H9 (cell line): ENCODE measurements at regions not wholly inside any gene's neighbourhood (a gene's known extent, or its start where the extent isn't known, plus 50 kb on each side); places are given as distances from the start of the nearest gene placed in this dataset.

Source experiments
- DNase-seq: peaks from one replicate; pipeline ENCODE4 v3.0.0-alpha.2; 2017
- H2AFZ ChIP-seq: one replicate; pipeline ENCODE4 v1.6.1; 2013; ENCODE audit warnings: mild to moderate bottlenecking, low read length, control low read depth, moderate library complexity
- H2AK5ac ChIP-seq: 2 replicates; pipeline ENCODE4 v1.6.1; 2013; ENCODE audit warnings: low read length, control low read depth, mixed read lengths; ENCODE audit not compliant: insufficient read length
- H2BK120ac ChIP-seq: one replicate; pipeline ENCODE4 v1.6.1; 2013; ENCODE audit warnings: low read depth, mild to moderate bottlenecking, low read length, control low read depth, inconsistent platforms; ENCODE audit not compliant: poor library complexity, severe bottlenecking
- H2BK12ac ChIP-seq: 2 replicates; pipeline ENCODE4 v1.6.1; 2013; ENCODE audit warnings: low read length, control low read depth, mixed read lengths, low read depth; ENCODE audit not compliant: insufficient read length
- H2BK15ac ChIP-seq: 2 replicates; pipeline ENCODE4 v1.6.1; 2013; ENCODE audit warnings: low read depth, low read length, control low read depth
- H2BK20ac ChIP-seq: one replicate; pipeline ENCODE4 v1.6.1; 2013; ENCODE audit warnings: low read depth, mild to moderate bottlenecking, low read length, control low read depth, inconsistent platforms; ENCODE audit not compliant: poor library complexity, severe bottlenecking
- H2BK5ac ChIP-seq: 2 replicates; pipeline ENCODE4 v1.6.1; 2013; ENCODE audit warnings: low read length, control low read depth, mixed read lengths; ENCODE audit not compliant: insufficient read length
- H3K14ac ChIP-seq: 2 replicates; pipeline ENCODE4 v1.6.1; 2013; ENCODE audit warnings: low read length, control low read depth; ENCODE audit not compliant: insufficient read depth
- H3K18ac ChIP-seq: 2 replicates; pipeline ENCODE4 v1.6.1; 2013; ENCODE audit warnings: low read depth, mild to moderate bottlenecking, mixed read lengths, low read length, control low read depth; ENCODE audit not compliant: insufficient read length
- H3K23ac ChIP-seq: 2 replicates; pipeline ENCODE4 v1.6.1; 2013; ENCODE audit warnings: low read length, control low read depth, mixed read lengths, low read depth; ENCODE audit not compliant: insufficient read length
- H3K23me2 ChIP-seq: 2 replicates; pipeline ENCODE4 v1.6.1; 2013; ENCODE audit warnings: low read depth, mild to moderate bottlenecking, mixed read lengths, low read length, control low read depth; ENCODE audit not compliant: insufficient read length, poor library complexity, severe bottlenecking
- H3K27ac ChIP-seq: 2 replicates; pipeline ENCODE4 v1.5.1; 2013; ENCODE audit warnings: low read length, control low read depth, mixed read lengths, low read depth; ENCODE audit not compliant: insufficient read length
- H3K27me3 ChIP-seq: 2 replicates; pipeline ENCODE4 v1.6.1; 2013; ENCODE audit warnings: low read length, control low read depth, inconsistent platforms; ENCODE audit not compliant: insufficient read depth
- H3K4ac ChIP-seq: 2 replicates; pipeline ENCODE4 v1.6.1; 2013; ENCODE audit warnings: low read depth, mild to moderate bottlenecking, control low read depth, inconsistent platforms, low read length, moderate library complexity
- H3K4me1 ChIP-seq: 2 replicates; pipeline ENCODE4 v1.6.1; 2013; ENCODE audit warnings: low read length, control low read depth, inconsistent platforms; ENCODE audit not compliant: insufficient read depth
- H3K4me2 ChIP-seq: 2 replicates; pipeline ENCODE4 v1.6.1; 2013; ENCODE audit warnings: low read length, control low read depth, mixed read lengths; ENCODE audit not compliant: insufficient read length, insufficient read depth
- H3K56ac ChIP-seq: 2 replicates; pipeline ENCODE4 v1.6.1; 2013; ENCODE audit warnings: low read depth, mild to moderate bottlenecking, mixed read lengths, low read length, control low read depth; ENCODE audit not compliant: insufficient read length
- H3K79me1 ChIP-seq: 2 replicates; pipeline ENCODE4 v1.6.1; 2013; ENCODE audit warnings: low read depth, mild to moderate bottlenecking, moderate library complexity, low read length, control low read depth, inconsistent platforms; ENCODE audit not compliant: insufficient read depth, poor library complexity, severe bottlenecking
- H3K79me2 ChIP-seq: 2 replicates; pipeline ENCODE4 v1.6.1; 2013; ENCODE audit warnings: low read length, control low read depth, inconsistent platforms; ENCODE audit not compliant: insufficient read depth
- H3K9ac ChIP-seq: 2 replicates; pipeline ENCODE4 v1.6.1; 2013; ENCODE audit warnings: low read length, control low read depth, mixed read lengths; ENCODE audit not compliant: insufficient read length; ENCODE audit errors: extremely low read depth
- H3K9me3 ChIP-seq: one replicate; pipeline ENCODE4 v1.6.1; 2013; ENCODE audit warnings: low read depth, low read length, inconsistent platforms; ENCODE audit not compliant: control insufficient read depth
- H3T11ph ChIP-seq: one replicate; pipeline ENCODE4 v1.6.1; 2013; ENCODE audit warnings: mild to moderate bottlenecking, low read length, control low read depth, inconsistent platforms
- H4K20me1 ChIP-seq: one replicate; pipeline ENCODE4 v1.6.1; 2013; ENCODE audit not compliant: control insufficient read depth, insufficient read length, insufficient read depth
- H4K5ac ChIP-seq: 2 replicates; pipeline ENCODE4 v1.6.1; 2013; ENCODE audit warnings: low read depth, mild to moderate bottlenecking, mixed read lengths, low read length, control low read depth; ENCODE audit not compliant: insufficient read length
- H4K8ac ChIP-seq: replicated peaks from 2 replicates; pipeline ENCODE4 v1.6.1; 2013; ENCODE audit warnings: low read length, control low read depth, mixed read lengths, low read depth; ENCODE audit not compliant: insufficient read length
- H4K91ac ChIP-seq: 2 replicates; pipeline ENCODE4 v1.6.1; 2013; ENCODE audit warnings: low read depth, mild to moderate bottlenecking, moderate library complexity, mixed read lengths, low read length, control low read depth; ENCODE audit not compliant: insufficient read length
- H3K27ac Mint-ChIP-seq, 3 experiments: 2 replicates in 2 of 3; 3 replicates in 1 of 3; pipeline ENCODE4 v1.8.0; 2020 to 2021; ENCODE audit warnings: mixed read lengths in 3 of 3, mild to moderate bottlenecking in 1 of 3, moderate library complexity in 1 of 3
- H3K27me3 Mint-ChIP-seq: 2 replicates; pipeline ENCODE4 v1.8.0; 2021; ENCODE audit warnings: low read depth, mild to moderate bottlenecking, moderate library complexity, mixed read lengths
- H3K36me3 Mint-ChIP-seq, 3 experiments: 2 replicates in 2 of 3; 3 replicates in 1 of 3; pipeline ENCODE4 v1.8.0; 2020 to 2021; ENCODE audit warnings: low read depth in 3 of 3, mixed read lengths in 3 of 3; ENCODE audit not compliant: insufficient read depth in 1 of 3
- H3K4me1 Mint-ChIP-seq, 2 experiments: 2 replicates each; pipeline ENCODE4 v1.8.0; 2020; ENCODE audit warnings: mixed read lengths in 2 of 2
- H3K4me3 Mint-ChIP-seq, 2 experiments: 2 replicates in 1 of 2; 3 replicates in 1 of 2; pipeline ENCODE4 v1.8.0; 2020 to 2021; ENCODE audit warnings: mild to moderate bottlenecking in 2 of 2, mixed read lengths in 2 of 2, moderate library complexity in 1 of 2
- H3K9me3 Mint-ChIP-seq, 2 experiments: 2 replicates in 1 of 2; 3 replicates in 1 of 2; pipeline ENCODE4 v1.8.0; 2020; ENCODE audit warnings: mild to moderate bottlenecking in 2 of 2, mixed read lengths in 2 of 2, moderate library complexity in 1 of 2
- WGBS: extraction: QIAGEN DNeasy Blood & Tissue Kit; methylation state at CpG from one replicate; pipeline ENCODE4 v1.1.7; 2013; ENCODE audit warnings: missing lambda C conversion rate, low lambda C conversion rate, mixed read lengths; ENCODE audit not compliant: insufficient read length; ENCODE audit errors: extremely low coverage; 5-methylcytosine and 5-hydroxymethylcytosine counted together
- TF ChIP-seq, protein P1 (sequence below): fragments of 200-600 bp; sonication (generic); conservative IDR thresholded peaks from 3 replicates; pipeline ENCODE4 v1.8.0; 2021; ENCODE audit warnings: antibody characterized with exemption, mild to moderate bottlenecking

DNA sequence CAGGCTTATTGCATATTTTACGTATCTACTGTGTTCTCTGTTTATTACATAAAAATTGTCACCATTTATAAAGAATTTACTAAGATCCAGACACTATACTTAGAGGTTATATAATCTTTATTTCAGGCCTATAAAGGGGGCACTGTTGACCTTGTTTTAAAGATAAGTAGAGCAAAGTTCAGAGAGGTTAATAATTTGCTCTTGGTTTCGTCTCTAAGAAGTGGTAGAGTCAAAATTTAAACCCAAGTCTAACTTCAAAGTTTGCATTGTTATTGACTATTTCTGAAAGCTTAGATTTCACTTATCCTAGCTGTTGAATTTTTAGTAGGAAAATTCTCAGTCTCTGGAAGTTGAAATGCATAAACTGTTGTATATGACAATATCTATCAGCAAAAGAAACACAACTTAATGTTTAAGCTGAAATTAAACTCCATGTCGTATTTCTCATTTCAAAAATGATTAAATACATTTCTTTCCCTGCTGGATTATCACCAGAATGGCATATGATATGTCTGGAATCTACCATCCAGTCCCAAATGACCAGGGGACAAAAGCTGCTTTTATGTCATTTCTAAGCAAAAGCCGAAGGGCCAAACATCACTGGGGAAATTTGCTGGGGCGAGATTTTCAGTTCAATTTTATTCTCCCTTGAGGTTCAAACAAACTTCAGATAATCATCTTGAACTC is 138.4 kb downstream of the SLC7A11 start:
- no peaks in the 10 kb centered on the region for H3K27me3 Mint-ChIP-seq
- no peak overlapping the region for H2BK20ac ChIP-seq
- DNase-seq, result no peak
- no peak overlapping the region for H4K91ac ChIP-seq
- no CpG with 5 or more reads among the region's 5 CpGs for WGBS
- no peak overlapping the region for H3K9ac ChIP-seq
- no peak overlapping the region for H4K5ac ChIP-seq
- no peaks in the 10 kb centered on the region for H4K20me1 ChIP-seq
- H3K4me3 Mint-ChIP-seq, result no peak overlapping the region
- TF ChIP-seq, protein P1, sequence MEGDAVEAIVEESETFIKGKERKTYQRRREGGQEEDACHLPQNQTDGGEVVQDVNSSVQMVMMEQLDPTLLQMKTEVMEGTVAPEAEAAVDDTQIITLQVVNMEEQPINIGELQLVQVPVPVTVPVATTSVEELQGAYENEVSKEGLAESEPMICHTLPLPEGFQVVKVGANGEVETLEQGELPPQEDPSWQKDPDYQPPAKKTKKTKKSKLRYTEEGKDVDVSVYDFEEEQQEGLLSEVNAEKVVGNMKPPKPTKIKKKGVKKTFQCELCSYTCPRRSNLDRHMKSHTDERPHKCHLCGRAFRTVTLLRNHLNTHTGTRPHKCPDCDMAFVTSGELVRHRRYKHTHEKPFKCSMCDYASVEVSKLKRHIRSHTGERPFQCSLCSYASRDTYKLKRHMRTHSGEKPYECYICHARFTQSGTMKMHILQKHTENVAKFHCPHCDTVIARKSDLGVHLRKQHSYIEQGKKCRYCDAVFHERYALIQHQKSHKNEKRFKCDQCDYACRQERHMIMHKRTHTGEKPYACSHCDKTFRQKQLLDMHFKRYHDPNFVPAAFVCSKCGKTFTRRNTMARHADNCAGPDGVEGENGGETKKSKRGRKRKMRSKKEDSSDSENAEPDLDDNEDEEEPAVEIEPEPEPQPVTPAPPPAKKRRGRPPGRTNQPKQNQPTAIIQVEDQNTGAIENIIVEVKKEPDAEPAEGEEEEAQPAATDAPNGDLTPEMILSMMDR, result no peak
- H4K8ac ChIP-seq, result no peak overlapping the region
- peaks cover 9 to 18% (median 11%) of the 10 kb centered on the region in 3 experiments for H3K36me3 Mint-ChIP-seq
- no peak overlapping the region for H3K27ac ChIP-seq
- H3K27me3 ChIP-seq, result no peaks in the 10 kb centered on the region
- no peaks in the 10 kb centered on the region for H3K4me1 ChIP-seq
- no peak overlapping the region for H2BK5ac ChIP-seq
- H2AK5ac ChIP-seq, result no peak overlapping the region
- peaks cover 6% of the 10 kb centered on the region for H3K9me3 ChIP-seq
- no peak overlapping the region for H2AFZ ChIP-seq
- H2BK12ac ChIP-seq, result no peak overlapping the region
- no peak overlapping the region for H3K56ac ChIP-seq
- peaks cover 9 to 13% of the 10 kb centered on the region in 2 experiments for H3K9me3 Mint-ChIP-seq
- no peak overlapping the region for H3K4ac ChIP-seq
- no peak overlapping the region for H3K4me2 ChIP-seq
- no peak overlapping the region for H3K27ac Mint-ChIP-seq
- peaks cover 14 to 15% of the 10 kb centered on the region in 2 experiments for H3K4me1 Mint-ChIP-seq
- no peak overlapping the region for H3K23ac ChIP-seq
- H3K18ac ChIP-seq, result no peak overlapping the region
- no peak overlapping the region for H3K14ac ChIP-seq
- H2BK15ac ChIP-seq, result no peak overlapping the region
- H3K79me1 ChIP-seq, result no peaks in the 10 kb centered on the region
- H2BK120ac ChIP-seq, result no peak overlapping the region
- H3K79me2 ChIP-seq, result no peaks in the 10 kb centered on the region
- H3K23me2 ChIP-seq, result no peaks in the 10 kb centered on the region
- H3T11ph ChIP-seq, result no peak overlapping the region
